K562 (cell line): ENCODE measurements at regions not wholly inside any gene's neighbourhood (a gene's known extent, or its start where the extent isn't known, plus 50 kb on each side); places are given as distances from the start of the nearest gene placed in this dataset.

ENCODE experiments used
- ATAC-seq: fragments of 200-7000 bp; cut with Tn5 transposase; 3 replicates; pipeline ENCODE4 v1.9.1; 2020; ENCODE audit warnings: moderate library complexity
- BruUV-seq: library from RNA; stranded (reverse); fragments of 400-500 nt; replicated peaks from 2 replicates; lab custom pipeline; 2021; lab: Mats Ljungman, UMichigan
- CTCF ChIA-PET: fragments of 300-600 bp; formaldehyde crosslinking; extraction: SDS; loops from one replicate; lab custom pipeline; 2021; ENCODE audit warnings: low intra/inter-chr PET ratio; lab: Yijun Ruan, JAX
- POLR2A ChIA-PET: fragments of 300-600, 350-650 bp; sonication (Branson Sonifier 250); formaldehyde crosslinking; extraction: SDS; loops from one replicate; lab custom pipeline; 2021; ENCODE audit warnings: antibody characterized with exemption, inconsistent platforms; lab: Yijun Ruan, JAX
- DNase-seq, 4 experiments: peaks; one replicate each; pipeline versions ENCODE4 v3.0.0 to v3.0.0-alpha.2; 2011 to 2018; ENCODE audit warnings: low spot score in 3 of 4, mixed read lengths in 3 of 4; ENCODE audit errors: extremely low read depth in 1 of 4
- FAIRE-seq: peaks from 2 replicates; lab custom pipeline; 2011; peaks lifted over from hg19 to GRCh38; lab: Jason Lieb, UNC
- H2AFZ ChIP-seq: 2 replicates; pipeline ENCODE4 v1.6.0; 2011; ENCODE audit warnings: low read depth, low read length, control low read depth, inconsistent platforms
- H3K27ac ChIP-seq: fragments of 200-600 bp; 3 replicates; pipeline ENCODE4 v1.8.0; 2011; ENCODE audit warnings: low read depth, mild to moderate bottlenecking, control low read depth, inconsistent platforms, low read length, moderate library complexity, mixed read lengths; ENCODE audit errors: extremely low read depth
- H3K27me3 ChIP-seq, 2 experiments: fragments of 300-600 bp in 1 of 2; 2 replicates in 1 of 2; 3 replicates in 1 of 2; pipeline versions ENCODE4 v1.6.0 to v1.8.0; 2011; ENCODE audit warnings: inconsistent platforms in 2 of 2, low read length in 2 of 2, mild to moderate bottlenecking in 1 of 2, mixed read lengths in 1 of 2, moderate library complexity in 1 of 2; ENCODE audit not compliant: control insufficient read depth in 2 of 2, insufficient read depth in 2 of 2
- H3K36me3 ChIP-seq: fragments of 300-600 bp; 3 replicates; pipeline ENCODE4 v1.8.0; 2011; ENCODE audit warnings: mild to moderate bottlenecking, low read length, inconsistent platforms; ENCODE audit not compliant: control insufficient read depth, insufficient read depth
- H3K4me1 ChIP-seq, 2 experiments: fragments of 200-600 bp in 1 of 2; replicated peaks in 1 of 2; 2 replicates in 1 of 2; 3 replicates in 1 of 2; pipeline versions ENCODE4 v1.5.1 to v1.8.0; 2011; ENCODE audit warnings: inconsistent platforms in 2 of 2, low read length in 2 of 2, mild to moderate bottlenecking in 1 of 2, mixed read lengths in 1 of 2, moderate library complexity in 1 of 2; ENCODE audit not compliant: control insufficient read depth in 2 of 2, insufficient read depth in 2 of 2
- H3K4me2 ChIP-seq: 2 replicates; pipeline ENCODE4 v1.6.1; 2011; ENCODE audit warnings: low read length, control low read depth, inconsistent platforms, mixed read lengths; ENCODE audit not compliant: insufficient read depth
- H3K4me3 ChIP-seq: fragments of 200-600 bp; sonication (generic), shearing (Covaris generic); 2 replicates; pipeline ENCODE4 v1.5.1; 2016; ENCODE audit warnings: control low read depth, inconsistent platforms
- H3K79me2 ChIP-seq: fragments of 200-600 bp; 3 replicates; pipeline ENCODE4 v1.8.0; 2011; ENCODE audit warnings: low read length, inconsistent platforms; ENCODE audit not compliant: control insufficient read depth, insufficient read depth
- H3K9ac ChIP-seq, 2 experiments: 2 replicates each; pipeline versions ENCODE4 v1.6.0 to v1.6.1; 2011; ENCODE audit warnings: low read depth in 2 of 2, low read length in 2 of 2, control low read depth in 1 of 2, inconsistent platforms in 1 of 2, mild to moderate bottlenecking in 1 of 2, mixed read lengths in 1 of 2; ENCODE audit not compliant: insufficient read depth in 1 of 2
- H3K9me1 ChIP-seq: one replicate; pipeline ENCODE4 v1.6.0; 2011; ENCODE audit warnings: inconsistent platforms, mild to moderate bottlenecking, low read length, moderate library complexity; ENCODE audit not compliant: control insufficient read depth, insufficient read depth
- H3K9me3 ChIP-seq: replicated peaks from 2 replicates; pipeline ENCODE4 v1.5.1; 2011; ENCODE audit warnings: low read depth, low read length, inconsistent platforms; ENCODE audit not compliant: control insufficient read depth, insufficient read depth
- H4K20me1 ChIP-seq: replicated peaks from 2 replicates; pipeline ENCODE4 v1.6.1; 2011; ENCODE audit warnings: low read length, inconsistent platforms, mixed read lengths; ENCODE audit not compliant: control insufficient read depth, insufficient read depth
- FOXA1 ChIP-seq: fragments of 450-650 bp; IDR thresholded peaks from 2 replicates; pipeline ENCODE4 v1.6.1; 2016; ENCODE audit warnings: mild to moderate bottlenecking, borderline replicate concordance
- L3MBTL2 ChIP-seq: fragments of 450-650 bp; IDR thresholded peaks from 2 replicates; pipeline ENCODE4 v1.6.1; 2016; ENCODE audit warnings: mild to moderate bottlenecking, moderate library complexity
- NKRF ChIP-seq: fragments of 450-650 bp; IDR thresholded peaks from 2 replicates; pipeline ENCODE4 v1.6.1; 2016; ENCODE audit warnings: borderline replicate concordance
- SAFB ChIP-seq: fragments of 200-400 bp; formaldehyde crosslinking; IDR thresholded peaks from 2 replicates; pipeline ENCODE4 v1.6.1; 2017; ENCODE audit warnings: low read depth, low read length, borderline replicate concordance
- TAL1 ChIP-seq: fragments of 450-650 bp; IDR thresholded peaks from 2 replicates; pipeline ENCODE4 v1.6.1; 2016; ENCODE audit warnings: mild to moderate bottlenecking
- WGBS: fragments of 100-300 bp; shearing (Covaris generic); methylation state at CpG from one replicate; pipeline ENCODE4 v1.1.6; 2016; ENCODE audit warnings: low coverage, mixed read lengths; ENCODE audit not compliant: insufficient coverage; ENCODE audit errors: missing lambda C conversion rate; 5-methylcytosine and 5-hydroxymethylcytosine counted together
- in situ Hi-C: fragments of 300-500 bp; cut with MboI; formaldehyde crosslinking; loops from 4 replicates; pipeline ENCODE4 v1.15.0; 2018; ENCODE audit warnings: inconsistent platforms, mixed read lengths
- intact Hi-C: fragments of 100-400 bp; cut with micrococcal nuclease; formaldehyde crosslinking; loops from 2 replicates; pipeline ENCODE4 v1.14.2; 2022
- TF ChIP-seq, protein P1 (sequence below): fragments of 250-450 bp; sonication (Bioruptor Pico); IDR thresholded peaks from 2 replicates; pipeline ENCODE4 v1.9.0; 2021; ENCODE audit warnings: mild to moderate bottlenecking

GRCh38 chr16:54211203-54211602 lies 75.4 kb downstream of the IRX3 start (continued):
- TF ChIP-seq NKRF = no peak
- TF ChIP-seq SAFB = no peak
- no peak for TF ChIP-seq TAL1
- no peak for TF ChIP-seq FOXA1
- TF ChIP-seq, protein P1, sequence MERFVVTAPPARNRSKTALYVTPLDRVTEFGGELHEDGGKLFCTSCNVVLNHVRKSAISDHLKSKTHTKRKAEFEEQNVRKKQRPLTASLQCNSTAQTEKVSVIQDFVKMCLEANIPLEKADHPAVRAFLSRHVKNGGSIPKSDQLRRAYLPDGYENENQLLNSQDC = no peak
- TF ChIP-seq, all 486 proteins: peak for 0

DNA sequence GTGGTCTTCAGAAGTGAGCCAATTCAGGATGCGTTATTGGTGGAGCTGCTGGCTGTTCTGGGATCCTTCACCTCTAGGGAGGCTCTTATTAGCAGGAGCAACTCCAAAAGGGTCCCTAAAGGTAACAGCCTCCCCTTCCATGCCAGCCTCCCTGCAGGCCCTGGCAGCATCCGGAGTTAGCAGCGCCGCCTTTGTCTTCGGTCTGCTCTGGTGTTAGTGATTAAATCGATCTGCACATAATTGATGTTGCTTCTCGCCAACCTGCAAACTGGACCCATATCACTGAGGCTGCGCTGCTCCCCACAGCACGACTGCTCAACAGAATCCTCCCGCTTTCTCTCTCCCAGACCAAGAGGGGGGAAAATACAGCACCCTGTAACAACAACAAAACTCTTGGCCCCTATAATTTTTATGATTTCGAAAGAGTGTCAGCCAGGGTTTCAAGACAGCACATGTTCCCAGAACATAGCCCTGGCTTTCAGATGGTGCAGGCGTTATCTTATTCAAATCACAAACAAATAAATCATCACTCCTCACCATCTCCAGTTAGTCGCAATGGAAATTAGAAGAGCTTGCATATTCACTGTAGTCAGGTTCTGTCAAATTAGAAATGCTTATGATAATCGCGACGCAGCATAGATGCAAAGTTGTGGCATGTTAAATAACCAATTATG lies 76.0 kb downstream of the IRX3 start:
- Histone ChIP-seq H4K20me1 (no peaks in the 10 kb centered on the region), H3K27ac (no peak overlapping the region), H3K79me2 (no peaks in the 10 kb centered on the region), H3K4me1 (no peaks in the 10 kb centered on the region), H3K4me3 (no peak overlapping the region), H2AFZ (no peak overlapping the region), H3K9me3 (no peaks in the 10 kb centered on the region), H3K36me3 (no peaks in the 10 kb centered on the region), H3K27me3 (peaks cover 0 to 13% of the 10 kb centered on the region in 2 experiments; a peak in 2 of 5 replicates), H3K4me2 (no peak overlapping the region), H3K9ac (no peak overlapping the region), H3K9me1 (no peaks in the 10 kb centered on the region)
- TF ChIP-seq L3MBTL2 = no peak
- in situ Hi-C loops (no loop called here), intact Hi-C loops (no loop called here)
- DNase-seq = no peak
- ChIA-PET CTCF (no interaction called here), POLR2A (no interaction called here)
- BruUV-seq = no TSS peak
- ATAC-seq = no peak
- no peak for FAIRE-seq
- under 1% methylated on average over 16 of the region's 16 CpGs for WGBS
